Endodermal cell (in vitro differentiated cells): ENCODE measurements at regions not wholly inside any gene's neighbourhood (a gene's known extent, or its start where the extent isn't known, plus 50 kb on each side); places are given as distances from the start of the nearest gene placed in this dataset.

ENCODE experiments used
- DNase-seq: peaks from one replicate; pipeline ENCODE4 v3.0.0-alpha.2; 2017
- H3K27ac ChIP-seq: 2 replicates; pipeline ENCODE4 v1.5.1; 2013; ENCODE audit warnings: mild to moderate bottlenecking, low read depth, low read length, moderate library complexity
- H3K27me3 ChIP-seq: 2 replicates; pipeline ENCODE4 v1.6.1; 2013; ENCODE audit warnings: mild to moderate bottlenecking, low read length, moderate library complexity; ENCODE audit not compliant: insufficient read depth, control insufficient read depth, poor library complexity, severe bottlenecking
- H3K36me3 ChIP-seq: 2 replicates; pipeline ENCODE4 v1.7.0; 2013; ENCODE audit warnings: mild to moderate bottlenecking, low read length, moderate library complexity; ENCODE audit not compliant: control insufficient read depth, insufficient read depth
- H3K4me1 ChIP-seq: one replicate; pipeline ENCODE4 v1.7.0; 2013; ENCODE audit warnings: low read length; ENCODE audit not compliant: control insufficient read depth, insufficient read depth
- H3K4me3 ChIP-seq: 2 replicates; pipeline ENCODE4 v1.5.1; 2013; ENCODE audit warnings: mild to moderate bottlenecking, low read length, moderate library complexity
- H3K9ac ChIP-seq: 2 replicates; pipeline ENCODE4 v1.6.1; 2013; ENCODE audit warnings: mild to moderate bottlenecking, low read length, moderate library complexity; ENCODE audit not compliant: poor library complexity, severe bottlenecking; ENCODE audit errors: extremely low read depth
- H3K9me3 ChIP-seq: 2 replicates; pipeline ENCODE4 v1.6.1; 2013; ENCODE audit warnings: mild to moderate bottlenecking, low read length, moderate library complexity; ENCODE audit not compliant: control insufficient read depth
- H3K27ac Mint-ChIP-seq: 2 replicates; pipeline ENCODE4 v1.8.0; 2020; ENCODE audit warnings: mixed read lengths
- H3K27me3 Mint-ChIP-seq: 2 replicates; pipeline ENCODE4 v1.8.0; 2021; ENCODE audit warnings: mild to moderate bottlenecking, mixed read lengths; ENCODE audit not compliant: insufficient read depth
- H3K36me3 Mint-ChIP-seq: 2 replicates; pipeline ENCODE4 v1.8.0; 2020; ENCODE audit warnings: low read depth, mixed read lengths
- H3K4me1 Mint-ChIP-seq: 2 replicates; pipeline ENCODE4 v1.8.0; 2020; ENCODE audit warnings: mixed read lengths
- H3K4me3 Mint-ChIP-seq: 2 replicates; pipeline ENCODE4 v1.8.0; 2020; ENCODE audit warnings: mild to moderate bottlenecking, moderate library complexity, mixed read lengths
- H3K9me3 Mint-ChIP-seq: 2 replicates; pipeline ENCODE4 v1.8.0; 2020; ENCODE audit warnings: mild to moderate bottlenecking, mixed read lengths
- WGBS, 2 experiments: methylation state at CpG; one replicate each; pipeline versions ENCODE4 v1.1.5 to v1.1.7; 2013; ENCODE audit warnings: missing lambda C conversion rate in 2 of 2, mixed read lengths in 1 of 2; ENCODE audit not compliant: insufficient coverage in 1 of 2, insufficient read length in 1 of 2; 5-methylcytosine and 5-hydroxymethylcytosine counted together
- TF ChIP-seq, protein P1 (sequence below): fragments of 200-600 bp; sonication (generic); conservative IDR thresholded peaks from 2 replicates; pipeline ENCODE4 v1.5.0; 2021; ENCODE audit warnings: antibody characterized with exemption, mild to moderate bottlenecking

DNA sequence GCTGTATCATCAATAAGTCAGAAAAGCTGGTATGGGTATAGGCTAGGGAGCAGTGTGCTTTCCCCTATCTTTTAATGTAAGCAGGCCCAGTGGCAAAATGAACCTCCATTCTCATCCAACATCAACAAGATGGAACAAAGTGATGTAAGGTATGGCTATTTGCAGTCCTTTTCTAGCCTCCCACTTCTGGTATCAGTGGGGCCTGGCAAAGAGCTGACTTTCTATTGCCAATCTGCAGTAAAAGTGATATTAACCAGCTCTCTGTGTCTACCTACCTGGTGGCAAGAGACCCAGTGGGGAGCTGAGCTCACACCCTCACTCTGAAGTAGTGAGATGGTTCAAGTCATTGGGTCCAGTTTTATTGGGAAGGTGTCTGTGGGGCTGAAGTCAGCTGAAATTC, 1492.6 kb downstream of the CDH11 start:
- DNase-seq = no peak
- Histone ChIP-seq H3K4me1 (no peaks in the 10 kb centered on the region), H3K36me3 (no peaks in the 10 kb centered on the region), H3K4me3 (no peak overlapping the region), H3K9me3 (no peaks in the 10 kb centered on the region), H3K9ac (no peak overlapping the region), H3K27ac (no peak overlapping the region), H3K27me3 (no peaks in the 10 kb centered on the region)
- H3K9me3 Mint-ChIP-seq = peaks cover 15% of the 10 kb centered on the region
- H3K4me3 Mint-ChIP-seq = no peak overlapping the region
- H3K27me3 Mint-ChIP-seq = no peaks in the 10 kb centered on the region
- TF ChIP-seq, protein P1, sequence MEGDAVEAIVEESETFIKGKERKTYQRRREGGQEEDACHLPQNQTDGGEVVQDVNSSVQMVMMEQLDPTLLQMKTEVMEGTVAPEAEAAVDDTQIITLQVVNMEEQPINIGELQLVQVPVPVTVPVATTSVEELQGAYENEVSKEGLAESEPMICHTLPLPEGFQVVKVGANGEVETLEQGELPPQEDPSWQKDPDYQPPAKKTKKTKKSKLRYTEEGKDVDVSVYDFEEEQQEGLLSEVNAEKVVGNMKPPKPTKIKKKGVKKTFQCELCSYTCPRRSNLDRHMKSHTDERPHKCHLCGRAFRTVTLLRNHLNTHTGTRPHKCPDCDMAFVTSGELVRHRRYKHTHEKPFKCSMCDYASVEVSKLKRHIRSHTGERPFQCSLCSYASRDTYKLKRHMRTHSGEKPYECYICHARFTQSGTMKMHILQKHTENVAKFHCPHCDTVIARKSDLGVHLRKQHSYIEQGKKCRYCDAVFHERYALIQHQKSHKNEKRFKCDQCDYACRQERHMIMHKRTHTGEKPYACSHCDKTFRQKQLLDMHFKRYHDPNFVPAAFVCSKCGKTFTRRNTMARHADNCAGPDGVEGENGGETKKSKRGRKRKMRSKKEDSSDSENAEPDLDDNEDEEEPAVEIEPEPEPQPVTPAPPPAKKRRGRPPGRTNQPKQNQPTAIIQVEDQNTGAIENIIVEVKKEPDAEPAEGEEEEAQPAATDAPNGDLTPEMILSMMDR = no peak
- no peak overlapping the region for H3K27ac Mint-ChIP-seq
- H3K4me1 Mint-ChIP-seq = no peaks in the 10 kb centered on the region
- peaks cover 2% of the 10 kb centered on the region for H3K36me3 Mint-ChIP-seq

DNA sequence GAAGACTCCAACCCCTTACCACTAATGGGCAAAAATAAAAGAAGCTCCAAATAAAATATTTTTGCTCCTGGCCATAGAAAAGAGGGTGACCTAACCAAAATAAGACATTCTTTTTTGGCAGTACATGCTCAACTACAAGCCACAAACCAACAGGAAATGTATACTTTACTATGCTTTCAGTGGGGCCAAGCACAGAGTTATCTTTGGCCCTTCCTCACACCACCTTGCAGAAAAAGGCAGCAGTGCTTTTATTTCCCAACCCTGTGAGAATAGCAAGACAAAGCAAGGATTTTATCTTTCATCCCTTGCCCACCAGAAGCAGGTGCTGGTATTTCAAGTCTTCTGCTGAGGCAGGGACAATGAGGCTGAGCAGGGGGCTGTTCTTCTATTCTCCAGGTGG, 1493.1 kb downstream of the CDH11 start:
- Mint-ChIP-seq H3K4me3 (no peak overlapping the region), H3K27me3 (no peaks in the 10 kb centered on the region), H3K36me3 (peaks cover 2% of the 10 kb centered on the region), H3K27ac (no peak overlapping the region), H3K9me3 (peaks cover 13% of the 10 kb centered on the region), H3K4me1 (no peaks in the 10 kb centered on the region)
- Histone ChIP-seq H3K4me3 (no peak overlapping the region), H3K4me1 (no peaks in the 10 kb centered on the region), H3K27me3 (no peaks in the 10 kb centered on the region), H3K27ac (no peak overlapping the region), H3K9me3 (no peaks in the 10 kb centered on the region), H3K9ac (no peak overlapping the region), H3K36me3 (no peaks in the 10 kb centered on the region)
- no peak for DNase-seq
- TF ChIP-seq, protein P1 = no peak

DNA sequence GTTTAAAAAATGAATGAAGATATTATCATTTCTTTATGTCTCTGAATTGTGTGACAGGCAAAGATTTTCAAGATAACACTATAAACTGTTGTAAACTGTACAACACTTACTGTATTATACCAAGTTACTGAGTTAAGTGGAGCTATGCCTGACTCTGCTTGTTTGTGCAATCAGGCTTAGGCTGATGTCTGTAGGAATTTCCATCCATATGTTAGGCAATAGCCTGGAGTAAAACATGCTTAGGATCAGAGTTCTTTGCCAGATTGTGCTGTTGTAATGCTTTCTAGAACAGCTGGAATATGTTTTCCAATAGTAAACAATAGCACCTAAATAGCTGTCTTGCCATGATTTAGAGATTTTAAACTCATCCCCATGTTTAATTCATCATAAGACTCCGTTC, 1496.7 kb downstream of the CDH11 start:
- no peaks in the 10 kb centered on the region for H3K36me3 Mint-ChIP-seq

More for the DNA sequence above, 1496.7 kb downstream of the CDH11 start:
- TF ChIP-seq, protein P1 = no peak
- H3K9me3 Mint-ChIP-seq = peaks cover under 1% of the 10 kb centered on the region
- no peaks in the 10 kb centered on the region for H3K27me3 Mint-ChIP-seq
- H3K4me3 ChIP-seq = no peak overlapping the region
- H3K4me1 Mint-ChIP-seq = no peaks in the 10 kb centered on the region
- H3K4me1 ChIP-seq = no peaks in the 10 kb centered on the region
- no peak overlapping the region for H3K4me3 Mint-ChIP-seq
- H3K36me3 ChIP-seq = no peaks in the 10 kb centered on the region
- H3K9ac ChIP-seq = no peak overlapping the region
- H3K27ac Mint-ChIP-seq = no peak overlapping the region
- WGBS, 2 experiments = no CpG with 5 or more reads among the region's 1 CpG
- H3K9me3 ChIP-seq = no peaks in the 10 kb centered on the region
- H3K27me3 ChIP-seq = no peaks in the 10 kb centered on the region
- DNase-seq = no peak
- no peak overlapping the region for H3K27ac ChIP-seq
